Sigmoid colon (tissue), 4 donors: ENCODE measurements at regions not wholly inside any gene's neighbourhood (a gene's known extent, or its start where the extent isn't known, plus 50 kb on each side); places are given as distances from the start of the nearest gene placed in this dataset.

ENCODE experiments used
- POLR2A ChIP-seq, 2 donors: fragments of 450-650 bp; IDR thresholded peaks; one replicate each; pipeline ENCODE4 v1.6.1; 2016; ENCODE audit warnings: antibody characterized with exemption in 2 of 2, mild to moderate bottlenecking in 2 of 2, moderate library complexity in 2 of 2
- POLR2AphosphoS5 ChIP-seq, 4 donors: sonication (generic); formaldehyde crosslinking; IDR thresholded peaks; one replicate each; pipeline ENCODE4 v1.6.1; 2017; ENCODE audit warnings: antibody characterized with exemption in 4 of 4
- TF ChIP-seq, protein P1 (sequence below), 4 experiments: fragments of 450-650 bp in 3 of 4; fragments of 200-600 bp in 1 of 4; IDR thresholded peaks; one replicate each; pipeline ENCODE4 v1.5.1; 2016 to 2019; ENCODE audit warnings: antibody characterized with exemption in 4 of 4, mild to moderate bottlenecking in 3 of 4, moderate library complexity in 2 of 4

DNA sequence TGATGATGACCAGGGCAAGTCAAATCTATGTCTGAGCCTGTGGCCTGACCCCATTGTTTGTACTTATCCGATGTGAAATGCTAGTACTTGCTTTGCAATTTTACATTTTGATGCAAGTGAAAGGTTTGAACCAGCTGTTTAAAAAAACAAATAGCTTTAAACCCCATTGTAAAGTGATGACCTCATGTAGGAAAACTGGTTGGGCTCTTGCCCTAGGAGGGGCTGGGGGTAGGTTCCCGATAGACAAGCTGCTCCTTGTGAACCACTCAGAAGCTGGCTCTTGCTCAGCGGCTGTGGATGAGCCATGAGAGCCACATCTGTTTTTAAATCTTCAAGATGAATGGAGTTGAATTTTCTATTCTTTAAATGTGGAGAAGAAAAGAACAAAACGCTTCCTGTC is 185.3 kb downstream of the WDR11 start:
- TF ChIP-seq, protein P1, sequence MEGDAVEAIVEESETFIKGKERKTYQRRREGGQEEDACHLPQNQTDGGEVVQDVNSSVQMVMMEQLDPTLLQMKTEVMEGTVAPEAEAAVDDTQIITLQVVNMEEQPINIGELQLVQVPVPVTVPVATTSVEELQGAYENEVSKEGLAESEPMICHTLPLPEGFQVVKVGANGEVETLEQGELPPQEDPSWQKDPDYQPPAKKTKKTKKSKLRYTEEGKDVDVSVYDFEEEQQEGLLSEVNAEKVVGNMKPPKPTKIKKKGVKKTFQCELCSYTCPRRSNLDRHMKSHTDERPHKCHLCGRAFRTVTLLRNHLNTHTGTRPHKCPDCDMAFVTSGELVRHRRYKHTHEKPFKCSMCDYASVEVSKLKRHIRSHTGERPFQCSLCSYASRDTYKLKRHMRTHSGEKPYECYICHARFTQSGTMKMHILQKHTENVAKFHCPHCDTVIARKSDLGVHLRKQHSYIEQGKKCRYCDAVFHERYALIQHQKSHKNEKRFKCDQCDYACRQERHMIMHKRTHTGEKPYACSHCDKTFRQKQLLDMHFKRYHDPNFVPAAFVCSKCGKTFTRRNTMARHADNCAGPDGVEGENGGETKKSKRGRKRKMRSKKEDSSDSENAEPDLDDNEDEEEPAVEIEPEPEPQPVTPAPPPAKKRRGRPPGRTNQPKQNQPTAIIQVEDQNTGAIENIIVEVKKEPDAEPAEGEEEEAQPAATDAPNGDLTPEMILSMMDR (IDR thresholded peaks at IDR 0.05) = no peak
- no peak for TF ChIP-seq POLR2AphosphoS5 (IDR thresholded peaks at IDR 0.05)
- no peak for TF ChIP-seq POLR2A (IDR thresholded peaks at IDR 0.05)
